ENCODE measurements at regions not wholly inside any gene's neighbourhood (a gene's known extent, or its start where the extent isn't known, plus 50 kb on each side); places are given as distances from the start of the nearest gene placed in this dataset.

- in situ Hi-C loops (cut with MboI; ENCODE audit: low sequenced_read_pairs) (no loop called here), dilution Hi-C loops (cut with HindIII; ENCODE audit: low sequenced_read_pairs, unreplicated experiment) (no loop called here), intact Hi-C loops (cut with micrococcal nuclease) (loop anchor here (1.0 to 5.0 kb wide), 2 partner anchors 68 to 72 kb away; no protein-coding TSS in a partner anchor)
- Histone ChIP-seq H2BK5ac (ENCODE audit: low read depth, low read length, poor library complexity, severe bottlenecking) (no peak overlapping the region), H3K27me3 (ENCODE audit: control insufficient read depth, insufficient read depth, low read length) (peaks cover 18% of the 10 kb centered on the region), H2AK9ac (replicated peaks; ENCODE audit: low read depth, low read length, poor library complexity) (peak overlapping the region; percentile 71), H3K18ac (ENCODE audit: low read depth, low read length) (no peak overlapping the region), H2AFZ (replicated peaks; ENCODE audit: low read length, poor library complexity) (peak overlapping the region; percentile 16), H3K23ac (ENCODE audit: low read depth, low read length) (no peak overlapping the region), H3K56ac (ENCODE audit: extremely low read depth, insufficient read depth, low read length) (no peak overlapping the region), H2BK15ac (ENCODE audit: low read depth, low read length) (no peak overlapping the region), H4K20me1 (ENCODE audit: insufficient read depth, low read length) (0 out of 2 replicates have a peak, but pooled peaks cover 4% of the 10 kb centered on the region), H4K5ac (ENCODE audit: low read depth, low read length) (no peak overlapping the region), H3K36me3 (ENCODE audit: control insufficient read depth, insufficient read depth, low read length) (no peaks in the 10 kb centered on the region), H4K8ac (ENCODE audit: low read depth in 2 of 2, low read length in 2 of 2) (no peak overlapping the region), H3K9ac (ENCODE audit: low read depth, low read length) (no peak overlapping the region), H3K79me1 (ENCODE audit: low read depth in 1 of 2, low read length in 2 of 2) (no peaks in the 10 kb centered on the region), H2AK5ac (ENCODE audit: low read depth, low read length) (no peak overlapping the region), H3K9me1 (ENCODE audit: insufficient read depth, low read length) (no peaks in the 10 kb centered on the region), H3K4me3 (ENCODE audit: insufficient read depth, low read depth, low read length) (no peak overlapping the region), H3K9me3 (ENCODE audit: control insufficient read depth, insufficient read depth, low read length) (no peaks in the 10 kb centered on the region), H3K4me2 (ENCODE audit: low read depth, low read length) (no peak overlapping the region), H3K27ac (ENCODE audit: insufficient read depth, low read length) (no peak overlapping the region), H3K4ac (ENCODE audit: low read depth, low read length) (no peak overlapping the region), H2BK20ac (ENCODE audit: low read depth, low read length) (no peak overlapping the region), H3K14ac (replicated peaks; ENCODE audit: low read depth, low read length) (no peak overlapping the region), H2BK120ac (ENCODE audit: low read depth, low read length) (no peak overlapping the region), H4K91ac (ENCODE audit: insufficient read depth, low read depth, low read length) (no peak overlapping the region), H3K4me1 (ENCODE audit: control insufficient read depth, insufficient read depth, low read length) (0 out of 2 replicates have a peak, but pooled peaks cover 2% of the 10 kb centered on the region)
- ChIA-PET POLR2A (ENCODE audit: unreplicated experiment) (no interaction called here), CTCF (interaction anchor here (0.6 to 1.4 kb wide), 8 partner anchors 16 to 305 kb away, joined by 3 to 7 read pairs (median 3); no protein-coding TSS in a partner anchor)
- 100% methylated on average over 2 of the region's 4 CpGs; no CpG with 5 or more reads in 1 of the 2 experiments for WGBS, 2 experiments (ENCODE audit: extremely low coverage in 2 of 2, insufficient read length in 1 of 2)
- peak; percentile 71 for DNase-seq
- BruUV-seq (replicated peaks), result no TSS peak
- peak; percentile 63 for TF ChIP-seq CTCF (conservative IDR thresholded peaks at IDR 0.05; ENCODE audit: low read depth, low read length)
- peak; percentile 57; the same call in 1 of the 2 replicates for TF ChIP-seq CEBPB (IDR thresholded peaks at IDR 0.05; ENCODE audit: low read depth, low read length)
- no peak for TF ChIP-seq BHLHE40 (IDR thresholded peaks at IDR 0.05; ENCODE audit: low read depth, low read length)
- no peak for TF ChIP-seq FOS (IDR thresholded peaks at IDR 0.05; ENCODE audit: low read depth, low read length)
- no peak for TF ChIP-seq RCOR1 (IDR thresholded peaks at IDR 0.05; ENCODE audit: insufficient replicate concordance, low read length)
- TF ChIP-seq, protein P1, sequence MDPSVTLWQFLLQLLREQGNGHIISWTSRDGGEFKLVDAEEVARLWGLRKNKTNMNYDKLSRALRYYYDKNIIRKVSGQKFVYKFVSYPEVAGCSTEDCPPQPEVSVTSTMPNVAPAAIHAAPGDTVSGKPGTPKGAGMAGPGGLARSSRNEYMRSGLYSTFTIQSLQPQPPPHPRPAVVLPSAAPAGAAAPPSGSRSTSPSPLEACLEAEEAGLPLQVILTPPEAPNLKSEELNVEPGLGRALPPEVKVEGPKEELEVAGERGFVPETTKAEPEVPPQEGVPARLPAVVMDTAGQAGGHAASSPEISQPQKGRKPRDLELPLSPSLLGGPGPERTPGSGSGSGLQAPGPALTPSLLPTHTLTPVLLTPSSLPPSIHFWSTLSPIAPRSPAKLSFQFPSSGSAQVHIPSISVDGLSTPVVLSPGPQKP (IDR thresholded peaks at IDR 0.05; ENCODE audit: borderline replicate concordance, low read depth, low read length), result no peak
- TF ChIP-seq RAD21 (IDR thresholded peaks at IDR 0.05; ENCODE audit: low read length), result peak; percentile 67
- TF ChIP-seq CHD1 (IDR thresholded peaks at IDR 0.05; ENCODE audit: low read depth, low read length), result no peak
- TF ChIP-seq MAFK (IDR thresholded peaks at IDR 0.05; ENCODE audit: low read depth, low read length), result no peak
- TF ChIP-seq NFE2L2 (IDR thresholded peaks at IDR 0.05; ENCODE audit: low read depth, low read length), result no peak
- TF ChIP-seq SMC3 (IDR thresholded peaks at IDR 0.05; ENCODE audit: low read depth, low read length), result peak; percentile 49
- TF ChIP-seq, protein P2, sequence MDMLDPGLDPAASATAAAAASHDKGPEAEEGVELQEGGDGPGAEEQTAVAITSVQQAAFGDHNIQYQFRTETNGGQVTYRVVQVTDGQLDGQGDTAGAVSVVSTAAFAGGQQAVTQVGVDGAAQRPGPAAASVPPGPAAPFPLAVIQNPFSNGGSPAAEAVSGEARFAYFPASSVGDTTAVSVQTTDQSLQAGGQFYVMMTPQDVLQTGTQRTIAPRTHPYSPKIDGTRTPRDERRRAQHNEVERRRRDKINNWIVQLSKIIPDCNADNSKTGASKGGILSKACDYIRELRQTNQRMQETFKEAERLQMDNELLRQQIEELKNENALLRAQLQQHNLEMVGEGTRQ (IDR thresholded peaks at IDR 0.05; ENCODE audit: low read depth, low read length), result no peak
- no peak for TF ChIP-seq POLR2A (IDR thresholded peaks at IDR 0.05; ENCODE audit: low read depth, low read length)
- no peak for TF ChIP-seq RFX5 (IDR thresholded peaks at IDR 0.05; ENCODE audit: low read depth, low read length)
- no peak for TF ChIP-seq MXI1 (IDR thresholded peaks at IDR 0.05; ENCODE audit: borderline replicate concordance, low read depth, low read length)
- no peak for TF ChIP-seq MAZ (IDR thresholded peaks at IDR 0.05; ENCODE audit: borderline replicate concordance, low read depth, low read length)
- peak; percentile 95 for ATAC-seq (ENCODE audit: low read depth)
Measured at GRCh38 chr15:70569091-70569713, 194.2 kb downstream of the UACA start.
